SK-N-SH (cell line): ENCODE measurements at regions not wholly inside any gene's neighbourhood (a gene's known extent, or its start where the extent isn't known, plus 50 kb on each side); places are given as distances from the start of the nearest gene placed in this dataset.

Experiments used
- CTCF ChIA-PET: fragments of 300-600, 350-600 bp; formaldehyde crosslinking; extraction: SDS; loops from one replicate; lab custom pipeline; 2021; lab: Yijun Ruan, JAX
- POLR2A ChIA-PET: fragments of 350-600 bp; sonication (Branson Sonifier 250); formaldehyde crosslinking; extraction: SDS; loops from one replicate; lab custom pipeline; 2020; ENCODE audit warnings: antibody characterized with exemption, inconsistent platforms; lab: Yijun Ruan, JAX
- DNase-seq: peaks from one replicate; pipeline ENCODE4 v3.0.0; 2012
- H2AFZ ChIP-seq: fragments of 200-600 bp; sonication (generic); 2 replicates; pipeline ENCODE4 v1.8.1; 2016; ENCODE audit warnings: antibody characterized with exemption, mild to moderate bottlenecking, low read depth
- H3F3A ChIP-seq: fragments of 200-600 bp; sonication (generic); replicated peaks from 2 replicates; pipeline ENCODE3; 2016; ENCODE audit warnings: antibody characterized with exemption, mild to moderate bottlenecking; ENCODE audit not compliant: insufficient read depth
- H3K27ac ChIP-seq, 2 experiments: fragments of 200-500 bp in 1 of 2; fragments of 200-600 bp in 1 of 2; sonication (Bioruptor generic) in 1 of 2; sonication (generic), shearing (Covaris generic) in 1 of 2; 2 replicates each; pipeline versions ENCODE4 v1.5.1 to v1.6.1; 2014 to 2016; ENCODE audit warnings: low read depth in 2 of 2, inconsistent platforms in 1 of 2, low read length in 1 of 2, mild to moderate bottlenecking in 1 of 2, mixed read lengths in 1 of 2
- H3K27me3 ChIP-seq: fragments of 200-600 bp; sonication (generic), shearing (Covaris generic); 2 replicates; pipeline ENCODE4 v1.6.1; 2016; ENCODE audit warnings: mixed run types; ENCODE audit not compliant: insufficient read depth
- H3K36me3 ChIP-seq, 2 experiments: fragments of 200-500 bp in 1 of 2; fragments of 200-600 bp in 1 of 2; sonication (Bioruptor generic) in 1 of 2; sonication (generic) in 1 of 2; replicated peaks in 1 of 2; 2 replicates each; pipeline versions ENCODE3 to v1.5.1; 2014 to 2016; ENCODE audit warnings: low read length in 1 of 2, mild to moderate bottlenecking in 1 of 2; ENCODE audit not compliant: insufficient read depth in 2 of 2, control insufficient read depth in 1 of 2
- H3K4me1 ChIP-seq, 2 experiments: fragments of 200-500 bp in 1 of 2; fragments of 200-600 bp in 1 of 2; sonication (Bioruptor generic) in 1 of 2; sonication (generic), shearing (Covaris generic) in 1 of 2; 2 replicates each; pipeline versions ENCODE4 v1.5.1 to v1.6.1; 2014 to 2016; ENCODE audit warnings: low read depth in 1 of 2, low read length in 1 of 2, mixed run types in 1 of 2; ENCODE audit not compliant: insufficient read depth in 2 of 2, control insufficient read depth in 1 of 2
- H3K4me2 ChIP-seq: fragments of 200-600 bp; sonication (generic), shearing (Covaris generic); 2 replicates; pipeline ENCODE4 v1.6.1; 2017; ENCODE audit warnings: mixed run types
- H3K4me3 ChIP-seq, 2 experiments: fragments of 200-500 bp in 1 of 2; fragments of 200-600 bp in 1 of 2; sonication (Bioruptor generic) in 1 of 2; sonication (generic), shearing (Covaris generic) in 1 of 2; 2 replicates each; pipeline versions ENCODE4 v1.5.1 to v1.8.1; 2014 to 2016; ENCODE audit warnings: low read depth in 2 of 2, inconsistent platforms in 1 of 2, low read length in 1 of 2, mild to moderate bottlenecking in 1 of 2, mixed read lengths in 1 of 2, moderate library complexity in 1 of 2
- H3K79me2 ChIP-seq: fragments of 200-600 bp; sonication (generic); 2 replicates; pipeline ENCODE4 v1.8.1; 2017; ENCODE audit warnings: mild to moderate bottlenecking; ENCODE audit not compliant: insufficient read depth
- H3K9ac ChIP-seq: fragments of 200-600 bp; sonication (generic); 2 replicates; pipeline ENCODE4 v1.6.1; 2017; ENCODE audit warnings: mixed run types
- H3K9me2 ChIP-seq: fragments of 200-600 bp; sonication (generic); 2 replicates; pipeline ENCODE4 v1.6.1; 2017; ENCODE audit warnings: mixed run types
- H3K9me3 ChIP-seq: fragments of 200-600 bp; sonication (generic); 2 replicates; pipeline ENCODE4 v1.6.1; 2017; ENCODE audit warnings: mixed run types, mild to moderate bottlenecking, moderate library complexity
- H4K20me1 ChIP-seq: fragments of 200-600 bp; sonication (generic); 2 replicates; pipeline ENCODE4 v1.6.1; 2017; ENCODE audit warnings: mild to moderate bottlenecking, mixed run types; ENCODE audit not compliant: insufficient read depth
- ELF1 ChIP-seq: IDR thresholded peaks from 2 replicates; pipeline ENCODE4 v1.4.0; 2012
- EP300 ChIP-seq, 2 experiments: IDR thresholded peaks; 2 replicates each; pipeline versions ENCODE4 v1.4.0 to v1.6.1; 2012; ENCODE audit warnings: borderline replicate concordance in 1 of 2, low read depth in 1 of 2, low read length in 1 of 2
- EZH2phosphoT487 ChIP-seq: fragments of 200-600 bp; sonication (generic); IDR thresholded peaks from 2 replicates; pipeline ENCODE4 v1.6.1; 2017; ENCODE audit warnings: low read depth, mixed run types, mild to moderate bottlenecking, antibody characterized with exemption, moderate library complexity, borderline replicate concordance
- FOXJ3 ChIP-seq: sonication (generic); formaldehyde crosslinking; IDR thresholded peaks from 2 replicates; pipeline ENCODE4 v1.5.1; 2020; ENCODE audit warnings: mild to moderate bottlenecking, missing genetic modification reagents
- FOXM1 ChIP-seq: IDR thresholded peaks from 2 replicates; pipeline ENCODE4 v1.4.0; 2012; ENCODE audit warnings: low read depth, mild to moderate bottlenecking
- MXI1 ChIP-seq: IDR thresholded peaks from 2 replicates; pipeline ENCODE4 v1.6.1; 2012; ENCODE audit warnings: mild to moderate bottlenecking, low read depth, low read length, improper control_type of control experiment
- RAD21 ChIP-seq: IDR thresholded peaks from 2 replicates; pipeline ENCODE4 v1.6.1; 2012; ENCODE audit warnings: mild to moderate bottlenecking, low read length
- RCOR1 ChIP-seq: fragments of 150-350 bp; IDR thresholded peaks from 2 replicates; pipeline ENCODE4 v1.6.1; 2017; ENCODE audit warnings: antibody characterized with exemption, low read length
- SIN3A ChIP-seq: IDR thresholded peaks from 2 replicates; pipeline ENCODE4 v1.6.1; 2012; ENCODE audit warnings: low read depth, mild to moderate bottlenecking, low read length, moderate library complexity, borderline replicate concordance
- SMC3 ChIP-seq: IDR thresholded peaks from 2 replicates; pipeline ENCODE4 v1.6.1; 2012; ENCODE audit warnings: low read depth, low read length, improper control_type of control experiment
- TCF12 ChIP-seq: IDR thresholded peaks from 2 replicates; pipeline ENCODE4 v1.4.0; 2012
- WGBS: methylation state at CpG from one replicate; pipeline ENCODE4 v1.1.6; 2017; ENCODE audit warnings: low lambda C conversion rate; 5-methylcytosine and 5-hydroxymethylcytosine counted together
- TF ChIP-seq, protein P1 (sequence below): IDR thresholded peaks from 2 replicates; pipeline ENCODE4 v1.6.1; 2012; ENCODE audit warnings: mild to moderate bottlenecking, low read depth, low read length, moderate library complexity
- TF ChIP-seq, protein P2 (sequence below): IDR thresholded peaks from 2 replicates; pipeline ENCODE4; 2012
- TF ChIP-seq, protein P3 (sequence below): IDR thresholded peaks from 2 replicates; pipeline ENCODE4 v1.4.0; 2012; ENCODE audit warnings: low read depth
- TF ChIP-seq, protein P4 (sequence below): IDR thresholded peaks from 2 replicates; pipeline ENCODE4 v1.4.0; 2012; ENCODE audit warnings: low read depth, borderline replicate concordance
- TF ChIP-seq, protein P5 (sequence below): fragments of 150-350 bp; IDR thresholded peaks from 2 replicates; pipeline ENCODE4 v1.6.1; 2016; ENCODE audit warnings: mild to moderate bottlenecking, low read depth, low read length
- TF ChIP-seq, protein P6 (sequence below): fragments of 150-350 bp; IDR thresholded peaks from 2 replicates; pipeline ENCODE4 v1.6.1; 2017; ENCODE audit warnings: antibody characterized with exemption, low read length, low read depth, borderline replicate concordance

DNA sequence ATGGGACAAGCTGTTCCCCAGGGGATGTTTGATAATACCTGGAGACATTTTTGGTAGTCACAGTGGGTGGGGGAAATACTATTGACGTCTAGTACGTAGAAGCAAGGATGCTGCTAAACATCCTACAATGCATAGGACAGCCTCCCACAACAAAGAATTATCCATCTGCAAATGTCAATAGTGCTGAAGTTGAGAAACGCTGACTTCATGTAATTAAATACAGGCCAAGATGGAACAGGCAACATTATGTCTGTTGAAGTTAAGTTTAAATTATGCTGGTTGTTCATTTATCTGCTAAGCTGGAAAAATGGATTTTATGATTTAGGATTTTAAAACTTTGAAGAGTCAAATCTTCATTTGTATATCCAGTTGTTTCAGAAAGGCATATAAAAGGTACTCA is 341.2 kb upstream of the DYNLRB2 start:
- Histone ChIP-seq H3K79me2 (no peaks in the 10 kb centered on the region), H3F3A (no peaks in the 10 kb centered on the region), H3K4me2 (no peak overlapping the region), H3K27ac (no peak overlapping the region), H4K20me1 (no peaks in the 10 kb centered on the region), H3K4me3 (no peak overlapping the region), H3K9ac (no peak overlapping the region), H3K36me3 (no peaks in the 10 kb centered on the region), H3K9me3 (no peaks in the 10 kb centered on the region), H3K27me3 (no peaks in the 10 kb centered on the region), H3K9me2 (no peaks in the 10 kb centered on the region), H2AFZ (no peak overlapping the region), H3K4me1 (no peaks in the 10 kb centered on the region)
- no peak for TF ChIP-seq TCF12
- no peak for TF ChIP-seq RCOR1
- no peak for TF ChIP-seq FOXJ3 (CRISPR knock-in tag)
- TF ChIP-seq, protein P1, sequence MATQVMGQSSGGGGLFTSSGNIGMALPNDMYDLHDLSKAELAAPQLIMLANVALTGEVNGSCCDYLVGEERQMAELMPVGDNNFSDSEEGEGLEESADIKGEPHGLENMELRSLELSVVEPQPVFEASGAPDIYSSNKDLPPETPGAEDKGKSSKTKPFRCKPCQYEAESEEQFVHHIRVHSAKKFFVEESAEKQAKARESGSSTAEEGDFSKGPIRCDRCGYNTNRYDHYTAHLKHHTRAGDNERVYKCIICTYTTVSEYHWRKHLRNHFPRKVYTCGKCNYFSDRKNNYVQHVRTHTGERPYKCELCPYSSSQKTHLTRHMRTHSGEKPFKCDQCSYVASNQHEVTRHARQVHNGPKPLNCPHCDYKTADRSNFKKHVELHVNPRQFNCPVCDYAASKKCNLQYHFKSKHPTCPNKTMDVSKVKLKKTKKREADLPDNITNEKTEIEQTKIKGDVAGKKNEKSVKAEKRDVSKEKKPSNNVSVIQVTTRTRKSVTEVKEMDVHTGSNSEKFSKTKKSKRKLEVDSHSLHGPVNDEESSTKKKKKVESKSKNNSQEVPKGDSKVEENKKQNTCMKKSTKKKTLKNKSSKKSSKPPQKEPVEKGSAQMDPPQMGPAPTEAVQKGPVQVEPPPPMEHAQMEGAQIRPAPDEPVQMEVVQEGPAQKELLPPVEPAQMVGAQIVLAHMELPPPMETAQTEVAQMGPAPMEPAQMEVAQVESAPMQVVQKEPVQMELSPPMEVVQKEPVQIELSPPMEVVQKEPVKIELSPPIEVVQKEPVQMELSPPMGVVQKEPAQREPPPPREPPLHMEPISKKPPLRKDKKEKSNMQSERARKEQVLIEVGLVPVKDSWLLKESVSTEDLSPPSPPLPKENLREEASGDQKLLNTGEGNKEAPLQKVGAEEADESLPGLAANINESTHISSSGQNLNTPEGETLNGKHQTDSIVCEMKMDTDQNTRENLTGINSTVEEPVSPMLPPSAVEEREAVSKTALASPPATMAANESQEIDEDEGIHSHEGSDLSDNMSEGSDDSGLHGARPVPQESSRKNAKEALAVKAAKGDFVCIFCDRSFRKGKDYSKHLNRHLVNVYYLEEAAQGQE = no peak
- TF ChIP-seq, protein P2, sequence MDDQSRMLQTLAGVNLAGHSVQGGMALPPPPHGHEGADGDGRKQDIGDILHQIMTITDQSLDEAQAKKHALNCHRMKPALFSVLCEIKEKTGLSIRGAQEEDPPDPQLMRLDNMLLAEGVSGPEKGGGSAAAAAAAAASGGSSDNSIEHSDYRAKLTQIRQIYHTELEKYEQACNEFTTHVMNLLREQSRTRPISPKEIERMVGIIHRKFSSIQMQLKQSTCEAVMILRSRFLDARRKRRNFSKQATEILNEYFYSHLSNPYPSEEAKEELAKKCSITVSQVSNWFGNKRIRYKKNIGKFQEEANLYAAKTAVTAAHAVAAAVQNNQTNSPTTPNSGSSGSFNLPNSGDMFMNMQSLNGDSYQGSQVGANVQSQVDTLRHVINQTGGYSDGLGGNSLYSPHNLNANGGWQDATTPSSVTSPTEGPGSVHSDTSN = no peak
- TF ChIP-seq EZH2phosphoT487 = no peak
- TF ChIP-seq, protein P3, sequence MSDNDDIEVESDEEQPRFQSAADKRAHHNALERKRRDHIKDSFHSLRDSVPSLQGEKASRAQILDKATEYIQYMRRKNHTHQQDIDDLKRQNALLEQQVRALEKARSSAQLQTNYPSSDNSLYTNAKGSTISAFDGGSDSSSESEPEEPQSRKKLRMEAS = no peak
- TF ChIP-seq ELF1 = no peak
- TF ChIP-seq RAD21 = no peak
- TF ChIP-seq SMC3 = no peak
- TF ChIP-seq FOXM1 = no peak
- no peak for TF ChIP-seq MXI1
- 47% methylated on average over 3 of the region's 3 CpGs for WGBS
- ChIA-PET CTCF (no interaction called here), POLR2A (no interaction called here)
- no peak for DNase-seq

DNA sequence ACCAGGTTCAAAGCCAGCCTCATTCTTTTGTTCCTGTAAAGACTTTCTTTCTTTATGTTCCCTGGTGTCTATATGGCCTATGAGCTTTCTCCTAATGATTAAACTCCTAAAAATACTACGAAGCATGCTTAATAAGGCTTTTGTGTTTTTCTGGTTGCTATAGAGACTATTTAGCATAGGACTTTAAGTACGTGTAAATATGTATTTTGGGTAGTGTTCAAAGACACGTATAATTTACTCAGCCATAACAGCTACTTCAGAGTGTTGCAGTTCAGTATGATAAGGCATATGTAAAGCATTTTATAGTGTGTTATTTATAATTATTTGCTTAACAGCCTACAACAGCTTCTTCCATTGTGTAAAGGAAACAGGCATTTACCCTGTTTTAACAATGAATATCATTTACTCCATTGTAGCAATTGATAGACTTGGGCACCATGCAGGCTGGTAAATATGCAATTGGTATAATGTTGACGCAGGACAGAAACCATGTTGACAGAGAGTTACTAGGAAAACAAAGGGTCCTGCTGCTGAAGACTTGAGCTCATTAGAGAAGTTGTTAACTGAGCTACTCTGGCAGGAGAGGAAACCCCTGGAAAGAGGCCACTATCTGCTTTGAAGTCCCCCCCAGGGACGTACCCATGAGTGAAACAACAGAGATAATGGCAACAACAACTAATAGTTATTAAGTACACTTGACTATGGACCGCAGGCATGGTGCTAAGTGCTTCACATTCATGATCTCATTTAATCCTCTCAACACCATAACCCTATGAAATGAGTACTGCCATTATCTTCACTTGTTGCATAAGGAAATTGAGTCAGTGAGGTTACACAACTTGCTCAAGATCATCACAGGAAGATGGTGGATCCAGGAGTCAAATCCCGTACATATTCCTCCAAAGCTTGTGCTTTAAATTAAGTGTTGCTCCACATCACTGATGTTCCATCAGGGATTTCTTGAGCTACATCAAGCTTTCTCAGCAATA is 342.2 kb upstream of the DYNLRB2 start:
- no peak for DNase-seq
- H2AFZ ChIP-seq = no peak overlapping the region
- POLR2A ChIA-PET = no interaction called here
- TF ChIP-seq FOXM1 (no peak), EP300 (IDR thresholded peaks at IDR 0.05; ENCODE audit: borderline replicate concordance in 1 of 2, low read depth in 1 of 2, low read length in 1 of 2) (no peak), SIN3A (no peak)
- TF ChIP-seq, protein P4, sequence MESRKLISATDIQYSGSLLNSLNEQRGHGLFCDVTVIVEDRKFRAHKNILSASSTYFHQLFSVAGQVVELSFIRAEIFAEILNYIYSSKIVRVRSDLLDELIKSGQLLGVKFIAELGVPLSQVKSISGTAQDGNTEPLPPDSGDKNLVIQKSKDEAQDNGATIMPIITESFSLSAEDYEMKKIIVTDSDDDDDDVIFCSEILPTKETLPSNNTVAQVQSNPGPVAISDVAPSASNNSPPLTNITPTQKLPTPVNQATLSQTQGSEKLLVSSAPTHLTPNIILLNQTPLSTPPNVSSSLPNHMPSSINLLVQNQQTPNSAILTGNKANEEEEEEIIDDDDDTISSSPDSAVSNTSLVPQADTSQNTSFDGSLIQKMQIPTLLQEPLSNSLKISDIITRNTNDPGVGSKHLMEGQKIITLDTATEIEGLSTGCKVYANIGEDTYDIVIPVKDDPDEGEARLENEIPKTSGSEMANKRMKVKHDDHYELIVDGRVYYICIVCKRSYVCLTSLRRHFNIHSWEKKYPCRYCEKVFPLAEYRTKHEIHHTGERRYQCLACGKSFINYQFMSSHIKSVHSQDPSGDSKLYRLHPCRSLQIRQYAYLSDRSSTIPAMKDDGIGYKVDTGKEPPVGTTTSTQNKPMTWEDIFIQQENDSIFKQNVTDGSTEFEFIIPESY = no peak
- TF ChIP-seq, protein P5, sequence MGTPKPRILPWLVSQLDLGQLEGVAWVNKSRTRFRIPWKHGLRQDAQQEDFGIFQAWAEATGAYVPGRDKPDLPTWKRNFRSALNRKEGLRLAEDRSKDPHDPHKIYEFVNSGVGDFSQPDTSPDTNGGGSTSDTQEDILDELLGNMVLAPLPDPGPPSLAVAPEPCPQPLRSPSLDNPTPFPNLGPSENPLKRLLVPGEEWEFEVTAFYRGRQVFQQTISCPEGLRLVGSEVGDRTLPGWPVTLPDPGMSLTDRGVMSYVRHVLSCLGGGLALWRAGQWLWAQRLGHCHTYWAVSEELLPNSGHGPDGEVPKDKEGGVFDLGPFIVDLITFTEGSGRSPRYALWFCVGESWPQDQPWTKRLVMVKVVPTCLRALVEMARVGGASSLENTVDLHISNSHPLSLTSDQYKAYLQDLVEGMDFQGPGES = no peak
- TF ChIP-seq, protein P6, sequence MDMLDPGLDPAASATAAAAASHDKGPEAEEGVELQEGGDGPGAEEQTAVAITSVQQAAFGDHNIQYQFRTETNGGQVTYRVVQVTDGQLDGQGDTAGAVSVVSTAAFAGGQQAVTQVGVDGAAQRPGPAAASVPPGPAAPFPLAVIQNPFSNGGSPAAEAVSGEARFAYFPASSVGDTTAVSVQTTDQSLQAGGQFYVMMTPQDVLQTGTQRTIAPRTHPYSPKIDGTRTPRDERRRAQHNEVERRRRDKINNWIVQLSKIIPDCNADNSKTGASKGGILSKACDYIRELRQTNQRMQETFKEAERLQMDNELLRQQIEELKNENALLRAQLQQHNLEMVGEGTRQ = no peak

More for the DNA sequence above, 342.2 kb upstream of the DYNLRB2 start:
- Histone ChIP-seq H3K9me2 (no peaks in the 10 kb centered on the region), H3K79me2 (no peaks in the 10 kb centered on the region), H4K20me1 (no peaks in the 10 kb centered on the region), H3K27ac (no peak overlapping the region), H3K4me1 (no peaks in the 10 kb centered on the region), H3K9ac (no peak overlapping the region), H3K36me3 (no peaks in the 10 kb centered on the region), H3K4me2 (no peak overlapping the region), H3F3A (no peaks in the 10 kb centered on the region), H3K9me3 (no peaks in the 10 kb centered on the region), H3K4me3 (no peak overlapping the region), H3K27me3 (no peaks in the 10 kb centered on the region)
- CTCF ChIA-PET = interaction anchor here (0.8 to 1.9 kb wide), 2 partner anchors 16 to 19 kb away, joined by 3 to 6 read pairs; no protein-coding TSS in a partner anchor
- 31% methylated on average over 7 of the region's 7 CpGs for WGBS
